ENCODE measurements at regions not wholly inside any gene's neighbourhood (a gene's known extent, or its start where the extent isn't known, plus 50 kb on each side); places are given as distances from the start of the nearest gene placed in this dataset.
"Not testable (repeated sequence)": the region's sequence is repeated elsewhere in the genome, so short reads cannot be mapped to it uniquely, and the experiment has no call there.

GRCh38 chr5:23451156-23451555 is 56.3 kb upstream of the PRDM9 start:
- no peak for ATAC-seq
- H3K27me3 Mint-ChIP-seq, result no peaks in the 10 kb centered on the region

DNA sequence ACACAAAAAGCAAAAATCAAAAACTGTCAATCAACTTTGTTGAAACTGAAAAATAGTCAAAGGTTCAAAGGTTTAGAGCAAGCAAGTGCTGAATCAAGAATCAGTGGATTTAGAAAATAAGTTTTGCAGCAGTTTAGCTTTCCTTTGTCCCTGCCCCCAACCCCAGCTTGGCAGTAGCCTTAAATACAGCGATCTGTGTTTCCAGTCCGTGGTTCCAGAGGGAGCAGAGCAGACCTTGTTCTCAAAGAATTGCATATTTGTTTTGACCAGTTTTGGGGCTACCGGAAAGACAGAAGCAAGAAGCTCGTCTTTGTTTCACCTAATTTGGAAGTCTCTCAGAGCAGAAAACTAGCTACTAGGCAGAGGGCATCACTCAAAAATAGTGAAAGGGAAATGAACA is 57.2 kb upstream of the PRDM9 start:
- DNase-seq (no peak), ATAC-seq (no peak)
- Mint-ChIP-seq H3K9me3 (peaks cover 6 to 15% of the 10 kb centered on the region in 2 donors), H3K27ac (no peak overlapping the region), H3K27me3 (no peaks in the 10 kb centered on the region), H3K4me1 (no peaks in the 10 kb centered on the region), H3K4me3 (no peak overlapping the region)

More at GRCh38 chr5:23451156-23451555, 56.3 kb upstream of the PRDM9 start:
- no peak for DNase-seq
- Mint-ChIP-seq H3K27ac (no peak overlapping the region), H3K4me3 (no peak overlapping the region), H3K4me1 (no peaks in the 10 kb centered on the region), H3K9me3 (peaks cover 8 to 15% of the 10 kb centered on the region in 2 donors)

DNA sequence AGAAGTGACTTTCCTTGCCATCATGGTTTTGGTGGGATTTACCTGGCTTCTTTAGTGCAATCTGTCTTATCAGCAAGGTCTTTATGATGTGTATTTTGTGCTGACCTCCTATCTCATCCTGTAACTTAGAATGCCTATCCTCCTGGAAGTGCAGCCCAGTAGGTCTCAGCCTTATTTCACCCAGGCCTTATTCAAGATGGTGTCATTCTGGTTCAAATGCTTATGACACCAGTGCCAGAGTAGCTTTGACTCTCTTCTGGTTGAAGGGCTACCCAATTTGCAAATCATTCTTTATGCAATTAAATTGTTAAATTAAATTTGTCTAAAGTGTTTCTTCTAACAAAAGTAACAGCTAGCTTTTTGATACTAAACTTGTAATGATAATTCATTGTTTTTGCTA is 58.8 kb upstream of the PRDM9 start:
- Mint-ChIP-seq H3K27me3 (no peaks in the 10 kb centered on the region), H3K4me3 (no peak overlapping the region), H3K4me1 (no peaks in the 10 kb centered on the region), H3K27ac (no peak overlapping the region), H3K9me3 (peaks cover 6 to 15% of the 10 kb centered on the region in 2 donors)
- no peak for ATAC-seq
- no peak for DNase-seq

- Mint-ChIP-seq H3K27ac (no peak overlapping the region), H3K9me3 (peaks cover under 1 to 9% of the 10 kb centered on the region in 2 donors), H3K4me3 (no peak overlapping the region), H3K27me3 (no peaks in the 10 kb centered on the region), H3K4me1 (no peaks in the 10 kb centered on the region)
- DNase-seq (no peak), ATAC-seq (no peak)
These were observed 61.0 kb upstream of the PRDM9 start for GRCh38 chr5:23446424-23446823.

DNA sequence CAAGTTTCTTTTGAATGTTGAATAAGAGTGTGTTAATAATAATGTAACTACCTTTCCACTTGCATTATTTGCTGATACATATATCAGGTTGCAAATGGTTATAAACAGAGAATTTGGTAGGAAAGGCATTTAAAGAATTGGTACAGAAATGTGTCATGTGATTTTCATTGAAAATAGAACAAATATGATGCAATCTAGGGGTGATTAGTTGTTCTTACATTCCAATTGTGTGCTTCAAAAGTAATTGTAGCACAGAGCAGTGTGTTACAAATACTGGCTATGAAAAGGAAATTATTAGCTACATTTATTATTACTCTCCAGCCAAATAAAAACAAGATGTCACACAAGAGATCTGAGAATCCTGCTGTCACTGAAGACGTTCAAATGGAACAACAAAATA is 61.8 kb upstream of the PRDM9 start:
- DNase-seq (no peak), ATAC-seq (no peak)
- Mint-ChIP-seq H3K9me3 (peaks cover 0 to 7% of the 10 kb centered on the region in 2 donors), H3K4me3 (no peak overlapping the region), H3K27ac (no peak overlapping the region), H3K4me1 (no peaks in the 10 kb centered on the region), H3K27me3 (no peaks in the 10 kb centered on the region)

DNA sequence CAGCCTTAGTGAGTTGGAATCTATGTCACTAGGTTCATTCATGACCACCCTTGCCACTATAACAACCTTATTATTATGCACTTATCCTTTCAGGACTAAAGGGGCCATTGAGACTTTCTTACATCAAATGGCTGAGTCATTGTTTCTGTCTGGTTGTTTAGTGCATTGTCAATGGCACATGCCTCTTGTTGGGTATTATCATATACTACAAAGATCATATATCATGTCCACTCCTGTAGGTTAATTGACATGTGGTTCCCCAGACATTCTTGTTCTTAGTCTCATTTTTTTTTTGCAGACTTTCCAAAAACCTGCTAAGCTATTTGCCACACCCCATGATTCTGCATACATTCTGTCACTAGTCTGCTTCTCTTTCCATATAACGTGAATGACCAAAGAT is 66.7 kb upstream of the PRDM9 start:
- H3K27me3 Mint-ChIP-seq, result no peaks in the 10 kb centered on the region
- H3K27ac Mint-ChIP-seq, result no peak overlapping the region
- no peaks in the 10 kb centered on the region for H3K4me1 Mint-ChIP-seq
- no peak overlapping the region for H3K4me3 Mint-ChIP-seq
- DNase-seq (no peak), ATAC-seq (no peak)
- no peaks in the 10 kb centered on the region for H3K9me3 Mint-ChIP-seq

GRCh38 chr5:23437011-23437410 is 70.4 kb upstream of the PRDM9 start:
- Mint-ChIP-seq H3K4me3 (no peak overlapping the region), H3K27ac (no peak overlapping the region), H3K4me1 (no peaks in the 10 kb centered on the region), H3K27me3 (no peaks in the 10 kb centered on the region), H3K9me3 (no peaks in the 10 kb centered on the region)
- no peak for ATAC-seq
- no peak for DNase-seq

- Mint-ChIP-seq H3K9me3 (no peaks in the 10 kb centered on the region), H3K4me1 (no peaks in the 10 kb centered on the region), H3K4me3 (no peak overlapping the region), H3K27ac (no peak overlapping the region), H3K27me3 (no peaks in the 10 kb centered on the region)
- no peak for DNase-seq
- ATAC-seq, result no peak
These were observed 73.7 kb upstream of the PRDM9 start for GRCh38 chr5:23433534-23434315.

- no peak overlapping the region for H3K27ac Mint-ChIP-seq
- ATAC-seq (no peak), DNase-seq (no peak)
- H3K4me1 Mint-ChIP-seq, result no peaks in the 10 kb centered on the region
- peaks cover 0 to 5% of the 10 kb centered on the region in 2 donors for H3K9me3 Mint-ChIP-seq
- no peaks in the 10 kb centered on the region for H3K27me3 Mint-ChIP-seq
- H3K4me3 Mint-ChIP-seq, result no peak overlapping the region
These were observed 78.7 kb upstream of the PRDM9 start for GRCh38 chr5:23428705-23429104.

GRCh38 chr5:23420214-23420613 is 87.2 kb upstream of the PRDM9 start:
- H3K4me3 Mint-ChIP-seq, H3K4me1 Mint-ChIP-seq, H3K27me3 Mint-ChIP-seq, H3K27ac Mint-ChIP-seq, ATAC-seq, DNase-seq: not testable (repeated sequence)
- H3K9me3 Mint-ChIP-seq, result peaks cover 18 to 27% of the 10 kb centered on the region in 2 donors

DNA sequence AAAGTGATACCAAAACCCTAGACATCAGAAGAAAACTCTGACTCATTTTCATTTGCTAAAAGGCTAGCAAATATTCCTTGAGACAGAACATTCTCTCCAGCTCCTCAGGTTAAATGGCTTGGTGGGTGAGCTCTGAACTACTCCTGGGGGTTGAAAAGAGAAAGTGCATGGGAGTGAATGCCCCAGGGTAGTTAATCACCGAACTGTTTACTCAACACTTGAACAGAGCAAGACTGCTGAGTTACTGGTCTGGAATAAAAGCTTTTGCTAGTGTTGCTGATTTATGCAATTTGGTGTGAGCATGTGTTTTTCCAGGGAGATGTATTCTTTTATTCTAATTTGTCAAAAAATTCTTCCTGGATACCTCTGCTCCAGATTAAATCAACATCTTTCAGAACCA is 88.3 kb upstream of the PRDM9 start:
- no peak for DNase-seq
- H3K27ac Mint-ChIP-seq, result no peak overlapping the region
- no peaks in the 10 kb centered on the region for H3K4me1 Mint-ChIP-seq
- no peak for ATAC-seq
- peaks cover 21 to 28% of the 10 kb centered on the region in 2 donors for H3K9me3 Mint-ChIP-seq
- no peaks in the 10 kb centered on the region for H3K27me3 Mint-ChIP-seq
- H3K4me3 Mint-ChIP-seq, result no peak overlapping the region

DNA sequence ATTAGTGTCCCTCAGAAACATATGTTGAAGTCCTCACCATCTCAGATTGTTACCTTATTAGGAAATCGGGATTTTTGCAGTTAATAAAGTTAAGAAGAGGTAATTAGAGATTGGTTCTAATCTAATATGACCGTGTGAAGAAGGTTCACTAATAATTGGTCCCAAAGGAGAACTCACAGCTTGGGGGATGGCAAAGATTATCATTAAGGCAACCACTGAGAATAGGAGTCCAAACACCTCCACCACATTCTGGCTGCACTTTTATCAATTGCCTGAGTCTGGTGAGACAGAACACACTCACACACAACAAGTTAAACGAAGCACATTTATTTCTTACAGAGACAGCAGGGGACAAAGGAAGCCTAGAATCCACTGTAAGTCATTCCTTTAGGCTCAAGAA is 94.9 kb upstream of the PRDM9 start:
- Mint-ChIP-seq H3K27ac (no peak overlapping the region), H3K27me3 (no peaks in the 10 kb centered on the region), H3K4me3 (no peak overlapping the region), H3K9me3 (peaks cover 20 to 30% of the 10 kb centered on the region in 2 donors), H3K4me1 (no peaks in the 10 kb centered on the region)
- ATAC-seq (no peak), DNase-seq (no peak)

DNA sequence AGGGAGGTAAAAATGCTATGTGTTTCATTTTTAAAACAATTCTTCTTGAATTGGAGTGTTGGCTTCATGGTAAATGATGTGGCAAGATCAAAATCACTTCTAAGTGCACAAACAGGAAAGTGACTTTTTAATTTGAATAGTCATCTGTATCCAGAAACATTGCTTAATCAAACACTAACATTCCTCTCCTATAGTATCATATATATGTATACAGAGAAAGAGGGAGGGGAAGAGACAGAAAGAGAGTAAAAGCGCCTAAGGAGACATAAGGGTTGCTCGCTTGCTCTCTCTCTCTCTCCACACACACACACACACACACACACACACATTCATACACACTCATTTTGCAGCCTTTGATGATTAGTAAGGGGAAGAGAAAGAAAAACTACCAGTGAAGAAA is 95.4 kb upstream of the PRDM9 start:
- no peaks in the 10 kb centered on the region for H3K4me1 Mint-ChIP-seq
- no peak overlapping the region for H3K27ac Mint-ChIP-seq
- no peak for DNase-seq
- H3K4me3 Mint-ChIP-seq, result no peak overlapping the region
- no peak for ATAC-seq
- H3K27me3 Mint-ChIP-seq, result no peaks in the 10 kb centered on the region
- peaks cover 20 to 30% of the 10 kb centered on the region in 2 donors for H3K9me3 Mint-ChIP-seq

DNA sequence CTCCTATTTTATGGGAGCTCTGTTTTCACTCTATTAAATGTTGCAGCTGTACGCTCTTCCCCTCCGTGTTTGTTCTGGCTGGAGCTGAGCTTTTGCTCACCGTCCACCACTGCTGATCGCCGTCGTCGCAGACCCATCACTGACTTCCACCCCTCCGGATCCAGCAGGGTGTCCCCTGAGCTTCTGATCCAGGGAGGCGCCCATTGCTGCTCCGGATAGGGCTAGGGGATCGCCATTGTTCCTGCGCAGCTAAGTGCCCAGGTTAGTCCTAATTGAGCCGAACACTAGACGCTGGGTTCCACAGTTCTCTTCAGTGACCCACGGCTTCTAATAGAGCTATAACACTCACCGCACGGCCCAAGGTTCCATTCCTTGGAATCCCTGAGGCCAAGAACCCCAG is 96.2 kb upstream of the PRDM9 start:
- DNase-seq (no peak), ATAC-seq (no peak)
- Mint-ChIP-seq H3K27me3 (no peaks in the 10 kb centered on the region), H3K4me1 (no peaks in the 10 kb centered on the region), H3K4me3 (no peak overlapping the region), H3K27ac (no peak overlapping the region), H3K9me3 (peaks cover 20 to 30% of the 10 kb centered on the region in 2 donors)

DNA sequence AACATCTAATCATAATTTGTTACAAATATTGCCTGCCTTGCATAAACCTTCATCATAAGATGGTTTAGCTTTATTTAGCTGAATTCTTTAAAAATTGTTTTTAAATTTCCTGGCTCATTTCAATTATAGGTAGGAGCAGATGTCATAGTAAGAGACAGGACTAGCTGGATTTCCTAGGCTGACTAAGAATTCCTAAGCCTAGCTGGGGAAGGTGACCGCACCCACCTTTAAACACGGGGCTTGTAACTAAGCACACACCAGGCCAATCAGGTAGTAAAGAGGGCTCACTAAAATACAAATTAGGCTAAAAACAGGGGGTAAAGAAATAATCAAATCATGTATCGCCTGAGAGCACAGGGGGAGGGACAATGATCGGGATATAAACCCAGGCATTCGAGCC is 96.6 kb upstream of the PRDM9 start:
- peaks cover 18 to 27% of the 10 kb centered on the region in 2 donors for H3K9me3 Mint-ChIP-seq
- H3K4me1 Mint-ChIP-seq, ATAC-seq, DNase-seq, H3K4me3 Mint-ChIP-seq, H3K27me3 Mint-ChIP-seq: not testable (repeated sequence)
- peak overlapping the region in 1 of 2 donors; percentile 79 for H3K27ac Mint-ChIP-seq

DNA sequence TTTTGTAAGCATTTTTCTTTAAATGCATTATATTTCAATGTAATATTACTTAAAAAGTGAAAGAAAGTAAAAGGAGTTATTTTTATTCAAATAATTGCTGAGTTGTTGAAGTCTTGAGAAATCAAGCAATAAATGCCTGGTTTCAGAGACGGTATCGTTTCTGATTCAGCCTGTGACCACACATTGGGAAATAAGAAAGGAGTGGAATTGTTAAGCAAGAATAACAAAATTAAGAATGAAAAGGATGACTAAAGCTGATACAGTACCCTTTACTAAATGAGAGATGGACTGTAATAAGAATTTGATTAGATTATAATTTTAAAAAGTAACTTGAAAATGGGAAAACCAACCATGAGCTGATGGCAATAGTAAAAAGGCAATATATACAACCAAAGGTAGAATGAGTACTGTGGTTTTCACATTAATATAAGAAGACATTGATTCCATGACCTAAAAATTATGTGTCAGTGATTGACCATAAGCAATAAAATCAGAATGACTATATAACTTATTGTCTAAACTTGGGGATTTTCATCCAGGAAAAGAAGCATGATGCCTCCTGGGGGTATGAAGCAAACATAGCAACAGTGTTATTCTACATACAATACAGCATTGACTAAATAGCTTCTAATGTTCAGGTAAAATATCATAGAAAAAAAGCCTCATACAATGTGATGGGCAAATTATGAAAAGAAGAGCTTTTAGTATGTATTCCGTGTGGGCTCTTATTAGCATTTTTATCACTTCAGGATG is 101.9 kb upstream of the PRDM9 start:
- DNase-seq (no peak), ATAC-seq (no peak)
- H3K27me3 Mint-ChIP-seq, result no peaks in the 10 kb centered on the region
- no peak overlapping the region for H3K27ac Mint-ChIP-seq
- H3K4me3 Mint-ChIP-seq, result no peak overlapping the region
- no peaks in the 10 kb centered on the region for H3K9me3 Mint-ChIP-seq
- no peaks in the 10 kb centered on the region for H3K4me1 Mint-ChIP-seq

Measured in stimulated activated naive CD8-positive, alpha-beta T cell treated with anti-CD3 and anti-CD28 coated beads, Interleukin-15, amount 100 ng/mL, for 72 hours (primary cell).